Kidney (tissue), 13 donors: ENCODE measurements at regions not wholly inside any gene's neighbourhood (a gene's known extent, or its start where the extent isn't known, plus 50 kb on each side); places are given as distances from the start of the nearest gene placed in this dataset.

Experiments
- DNase-seq, 5 donors: peaks; one replicate each; pipeline ENCODE4 v3.0.0-alpha.2; 2013 to 2020
- FAIRE-seq: peaks from 2 replicates; lab custom pipeline; 2012; peaks lifted over from hg19 to GRCh38; lab: Jason Lieb, UNC
- H3K27ac ChIP-seq, 2 donors: one replicate each; pipeline ENCODE4 v1.7.0; 2013; ENCODE audit warnings: low read depth in 2 of 2, low read length in 2 of 2, inconsistent platforms in 1 of 2
- H3K27me3 ChIP-seq: one replicate; pipeline ENCODE4 v1.7.1; 2013; ENCODE audit warnings: low read length, inconsistent platforms; ENCODE audit not compliant: control insufficient read depth, insufficient read depth
- H3K36me3 ChIP-seq, 3 donors: one replicate each; pipeline versions ENCODE4 v1.7.0 to v1.7.1; 2013; ENCODE audit warnings: low read length in 3 of 3, control low read depth in 1 of 3, inconsistent platforms in 1 of 3; ENCODE audit not compliant: insufficient read depth in 3 of 3, control insufficient read depth in 2 of 3
- H3K4me1 ChIP-seq, 3 donors: one replicate each; pipeline versions ENCODE4 v1.7.0 to v1.7.1; 2013; ENCODE audit warnings: low read length in 3 of 3, inconsistent platforms in 1 of 3, low read depth in 1 of 3; ENCODE audit not compliant: control insufficient read depth in 2 of 3, insufficient read depth in 2 of 3
- H3K4me3 ChIP-seq, 3 donors: one replicate each; pipeline versions ENCODE4 v1.7.0 to v1.8.1; 2013; ENCODE audit warnings: low read length in 3 of 3, control low read depth in 1 of 3, inconsistent platforms in 1 of 3
- H3K9ac ChIP-seq, 3 donors: one replicate each; pipeline versions ENCODE4 v1.7.0 to v1.7.1; 2013; ENCODE audit warnings: low read length in 3 of 3, control low read depth in 1 of 3, inconsistent platforms in 1 of 3
- H3K9me3 ChIP-seq, 3 donors: one replicate each; pipeline versions ENCODE4 v1.7.0 to v1.7.1; 2013; ENCODE audit warnings: low read length in 3 of 3, control low read depth in 1 of 3, inconsistent platforms in 1 of 3; ENCODE audit not compliant: control insufficient read depth in 2 of 3, insufficient read depth in 1 of 3
- CTCF ChIP-seq: IDR thresholded peaks from 3 replicates; pipeline ENCODE4 v1.5.1; 2012; ENCODE audit warnings: mild to moderate bottlenecking, moderate library complexity, borderline replicate concordance; ENCODE audit not compliant: insufficient read depth; ENCODE audit errors: extremely low read depth
- intact Hi-C: fragments of 100-400 bp; cut with DNase I; formaldehyde crosslinking; loops from one replicate; pipeline ENCODE4 v1.11.1; 2022
- donor health status: control.
- donor health status: control.
- donor health status: control.
- donor health status: control.
- donor health status: control.
- donor health status: DM: yes; HTN: yes; CAD: no.
- donor health status: Normal renal cell carcinoma (clear cell type).

GRCh38 chrX:95675794-95676193 lies 1008.8 kb upstream of the DIAPH2 start:
- Histone ChIP-seq H3K27ac (no peak overlapping the region), H3K36me3 (no peaks in the 10 kb centered on the region), H3K9ac (no peak overlapping the region), H3K9me3 (no peaks in the 10 kb centered on the region), H3K27me3 (no peaks in the 10 kb centered on the region), H3K4me1 (no peaks in the 10 kb centered on the region), H3K4me3 (no peak overlapping the region)
- TF ChIP-seq CTCF = no peak
- FAIRE-seq = no peak
- intact Hi-C loops = no loop called here
- no peak for DNase-seq

DNA sequence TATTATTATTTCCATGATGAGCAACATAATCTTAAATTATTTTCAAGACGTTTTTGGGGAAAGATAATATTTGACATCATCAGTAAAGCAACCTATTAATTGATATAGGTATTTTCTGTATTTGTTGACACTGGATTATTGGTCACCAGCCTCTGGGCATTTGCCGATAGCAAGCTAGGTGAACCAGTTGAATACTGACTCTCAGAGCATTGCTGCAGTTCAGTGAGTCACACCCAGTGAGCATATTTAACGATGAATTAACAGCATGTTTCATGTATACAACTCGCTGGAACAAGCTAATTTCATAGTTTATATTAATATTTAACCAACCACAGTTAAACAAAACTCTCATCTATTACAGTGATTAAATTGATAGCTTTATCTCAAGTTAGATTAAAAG lies 1006.0 kb upstream of the DIAPH2 start:
- intact Hi-C loops = no loop called here
- FAIRE-seq (no peak), DNase-seq (no peak)
- Histone ChIP-seq H3K4me3 (no peak overlapping the region), H3K9ac (no peak overlapping the region), H3K4me1 (no peaks in the 10 kb centered on the region), H3K9me3 (no peaks in the 10 kb centered on the region), H3K36me3 (no peaks in the 10 kb centered on the region), H3K27me3 (no peaks in the 10 kb centered on the region), H3K27ac (no peak overlapping the region)
- no peak for TF ChIP-seq CTCF

DNA sequence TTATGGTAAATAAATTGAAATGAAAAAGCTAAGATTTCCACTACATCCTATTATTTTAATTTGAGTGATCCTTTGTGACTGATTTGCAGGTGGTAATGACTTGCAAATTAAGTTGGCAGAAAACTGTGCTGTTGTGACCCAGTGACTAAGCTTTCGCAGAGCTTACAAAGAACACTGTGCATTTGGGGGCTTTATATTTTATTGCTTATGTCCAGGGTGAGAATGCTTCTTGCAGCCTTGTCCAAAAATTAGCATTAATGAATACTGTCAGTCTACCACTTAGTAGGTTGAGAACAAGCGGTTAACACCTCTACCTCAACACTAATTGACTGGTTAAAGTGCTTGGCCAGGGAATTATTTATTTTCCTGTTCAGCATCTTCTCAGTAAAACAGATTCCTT lies 991.3 kb upstream of the DIAPH2 start:
- no peak overlapping the region for H3K27ac ChIP-seq
- no peaks in the 10 kb centered on the region for H3K27me3 ChIP-seq
- no peaks in the 10 kb centered on the region for H3K36me3 ChIP-seq
- FAIRE-seq (no peak), DNase-seq (no peak)
- H3K4me1 ChIP-seq = no peaks in the 10 kb centered on the region
- H3K9me3 ChIP-seq = no peaks in the 10 kb centered on the region
- TF ChIP-seq CTCF = no peak
- H3K4me3 ChIP-seq = no peak overlapping the region
- H3K9ac ChIP-seq = no peak overlapping the region
- intact Hi-C loops = no loop called here

GRCh38 chrX:95703696-95704095 lies 980.9 kb upstream of the DIAPH2 start:
- FAIRE-seq = no peak
- Histone ChIP-seq H3K9me3 (no peaks in the 10 kb centered on the region), H3K4me3 (no peak overlapping the region), H3K27me3 (no peaks in the 10 kb centered on the region), H3K4me1 (no peaks in the 10 kb centered on the region), H3K9ac (no peak overlapping the region), H3K27ac (no peak overlapping the region), H3K36me3 (no peaks in the 10 kb centered on the region)
- TF ChIP-seq CTCF = no peak
- no peak for DNase-seq
- intact Hi-C loops = no loop called here
